ENCODE measurements at regions not wholly inside any gene's neighbourhood (a gene's known extent, or its start where the extent isn't known, plus 50 kb on each side); places are given as distances from the start of the nearest gene placed in this dataset.
A peak's percentile ranks its signal among the peaks of the same experiment; 100 is the strongest.

- Histone ChIP-seq H3K9me2 (replicated peaks; ENCODE audit: insufficient read depth) (no peaks in the 10 kb centered on the region), H3K36me3 (replicated peaks; ENCODE audit: insufficient read depth, low read depth) (no peaks in the 10 kb centered on the region), H3K27me3 (no peaks in the 10 kb centered on the region), H3K4me2 (peak overlapping the region; percentile 55), H4K20me1 (ENCODE audit: insufficient read depth, poor library complexity, severe bottlenecking) (no peaks in the 10 kb centered on the region), H3K4me3 (no peak overlapping the region), H3K27ac (peak overlapping the region; percentile 80), H2AFZ (no peak overlapping the region), H3K4me1 (ENCODE audit: insufficient read depth) (peaks cover 19% of the 10 kb centered on the region), H3K79me2 (no peaks in the 10 kb centered on the region), H3K9me3 (ENCODE audit: low read depth) (no peaks in the 10 kb centered on the region)
- no peak for DNase-seq (ENCODE audit: low spot score)
- TF ChIP-seq EZH2phosphoT487 (IDR thresholded peaks at IDR 0.05; ENCODE audit: low read depth, severe bottlenecking, unreplicated experiment) = no peak
- no peak for TF ChIP-seq EZH2 (IDR thresholded peaks at IDR 0.05; ENCODE audit: borderline replicate concordance)
- TF ChIP-seq CTCF (IDR thresholded peaks at IDR 0.05; ENCODE audit: poor library complexity) = no peak
- 55% methylated on average over 15 of the region's 15 CpGs for WGBS (ENCODE audit: low lambda C conversion rate, missing lambda C conversion rate)
Observed at GRCh38 chr12:43288671-43289425, 263.2 kb downstream of the ADAMTS20 start.

- H3K79me2 ChIP-seq = no peaks in the 10 kb centered on the region
- TF ChIP-seq CTCF (IDR thresholded peaks at IDR 0.05; ENCODE audit: poor library complexity) (no peak), EZH2 (IDR thresholded peaks at IDR 0.05; ENCODE audit: borderline replicate concordance) (no peak), EZH2phosphoT487 (IDR thresholded peaks at IDR 0.05; ENCODE audit: low read depth, severe bottlenecking, unreplicated experiment) (no peak)
- peak; percentile 52 for DNase-seq (ENCODE audit: low spot score)
- H2AFZ ChIP-seq = no peak overlapping the region
- H3K4me1 ChIP-seq (ENCODE audit: insufficient read depth) = peaks cover 19% of the 10 kb centered on the region
- no peaks in the 10 kb centered on the region for H3K36me3 ChIP-seq (replicated peaks; ENCODE audit: insufficient read depth, low read depth)
- H4K20me1 ChIP-seq (ENCODE audit: insufficient read depth, poor library complexity, severe bottlenecking) = no peaks in the 10 kb centered on the region
- 34% methylated on average over 12 of the region's 12 CpGs for WGBS (ENCODE audit: low lambda C conversion rate, missing lambda C conversion rate)
- H3K9me3 ChIP-seq (ENCODE audit: low read depth) = no peaks in the 10 kb centered on the region
- H3K27me3 ChIP-seq = no peaks in the 10 kb centered on the region
- no peak overlapping the region for H3K4me3 ChIP-seq
- peak overlapping the region; percentile 80 for H3K27ac ChIP-seq
- H3K9me2 ChIP-seq (replicated peaks; ENCODE audit: insufficient read depth) = no peaks in the 10 kb centered on the region
- peak overlapping the region; percentile 55 for H3K4me2 ChIP-seq
Observed at GRCh38 chr12:43287706-43288383, 264.2 kb downstream of the ADAMTS20 start.

DNA sequence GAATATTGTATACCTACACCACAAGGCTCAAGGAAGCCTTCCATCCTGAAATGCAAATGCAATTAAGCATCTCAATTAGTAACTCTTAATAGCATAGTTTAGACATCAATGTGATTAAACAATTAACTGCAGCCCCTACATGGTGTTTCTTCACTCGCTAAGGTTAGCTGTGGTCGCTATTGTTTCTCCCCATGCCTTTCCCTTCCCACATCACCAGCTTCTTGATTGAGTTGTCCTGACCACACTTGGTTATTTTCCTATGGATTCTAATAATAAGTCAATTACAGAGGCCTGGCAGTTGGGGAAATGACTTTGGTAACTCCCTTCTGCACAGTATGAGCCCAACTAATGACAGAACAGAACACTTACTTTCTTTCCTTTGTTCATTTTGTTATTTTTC is 265.0 kb downstream of the ADAMTS20 start:
- Histone ChIP-seq H3K27me3 (no peaks in the 10 kb centered on the region), H4K20me1 (ENCODE audit: insufficient read depth, poor library complexity, severe bottlenecking) (no peaks in the 10 kb centered on the region), H2AFZ (no peak overlapping the region), H3K4me2 (peak overlapping the region; percentile 55), H3K4me3 (no peak overlapping the region), H3K9me3 (ENCODE audit: low read depth) (no peaks in the 10 kb centered on the region), H3K79me2 (no peaks in the 10 kb centered on the region), H3K9me2 (replicated peaks; ENCODE audit: insufficient read depth) (no peaks in the 10 kb centered on the region), H3K27ac (peak overlapping the region; percentile 80), H3K36me3 (replicated peaks; ENCODE audit: insufficient read depth, low read depth) (no peaks in the 10 kb centered on the region), H3K4me1 (ENCODE audit: insufficient read depth) (peaks cover 19% of the 10 kb centered on the region)
- 95% methylated on average over 2 of the region's 2 CpGs for WGBS (ENCODE audit: low lambda C conversion rate, missing lambda C conversion rate)
- TF ChIP-seq EZH2phosphoT487 (IDR thresholded peaks at IDR 0.05; ENCODE audit: low read depth, severe bottlenecking, unreplicated experiment) = no peak
- TF ChIP-seq CTCF (IDR thresholded peaks at IDR 0.05; ENCODE audit: poor library complexity) = no peak
- TF ChIP-seq EZH2 (IDR thresholded peaks at IDR 0.05; ENCODE audit: borderline replicate concordance) = no peak
- no peak for DNase-seq (ENCODE audit: low spot score)
